ENCODE measurements at regions not wholly inside any gene's neighbourhood (a gene's known extent, or its start where the extent isn't known, plus 50 kb on each side); places are given as distances from the start of the nearest gene placed in this dataset.

GRCh38 chr2:41750829-41751228 lies 297.0 kb upstream of the PKDCC start:
- no peak for DNase-seq (ENCODE audit: low spot score)
- no peak for TF ChIP-seq CTCF (IDR thresholded peaks at IDR 0.05; ENCODE audit: extremely low read depth, missing control alignments)

GRCh38 chr2:41759880-41760279 lies 287.9 kb upstream of the PKDCC start:
- no peak for DNase-seq (ENCODE audit: low spot score)
- TF ChIP-seq CTCF (IDR thresholded peaks at IDR 0.05; ENCODE audit: extremely low read depth, missing control alignments) = no peak

- no peak for TF ChIP-seq CTCF (IDR thresholded peaks at IDR 0.05; ENCODE audit: extremely low read depth, missing control alignments)
- DNase-seq (ENCODE audit: low spot score) = no peak
These were observed 284.7 kb upstream of the PKDCC start for GRCh38 chr2:41763141-41763540.

GRCh38 chr2:41764131-41764530 lies 283.7 kb upstream of the PKDCC start:
- no peak for TF ChIP-seq CTCF (IDR thresholded peaks at IDR 0.05; ENCODE audit: extremely low read depth, missing control alignments)

GRCh38 chr2:41764919-41765318 lies 282.9 kb upstream of the PKDCC start:
- no peak for TF ChIP-seq CTCF (IDR thresholded peaks at IDR 0.05; ENCODE audit: extremely low read depth, missing control alignments)
- DNase-seq (ENCODE audit: low spot score) = no peak

More at GRCh38 chr2:41764131-41764530, 283.7 kb upstream of the PKDCC start:
- no peak for DNase-seq (ENCODE audit: low spot score)

- no peak for TF ChIP-seq CTCF (IDR thresholded peaks at IDR 0.05; ENCODE audit: extremely low read depth, missing control alignments)
- no peak for DNase-seq (ENCODE audit: low spot score)
These were observed 279.5 kb upstream of the PKDCC start for GRCh38 chr2:41768310-41768709.

GRCh38 chr2:41771710-41772109 lies 276.1 kb upstream of the PKDCC start:
- DNase-seq (ENCODE audit: low spot score) = no peak
- no peak for TF ChIP-seq CTCF (IDR thresholded peaks at IDR 0.05; ENCODE audit: extremely low read depth, missing control alignments)

All from GM20000 (cell line).